Ishikawa (cell line): ENCODE measurements at regions not wholly inside any gene's neighbourhood (a gene's known extent, or its start where the extent isn't known, plus 50 kb on each side); places are given as distances from the start of the nearest gene placed in this dataset.

Source experiments
- CEBPB ChIP-seq: IDR thresholded peaks from 2 replicates; pipeline ENCODE4 v1.6.1; 2012
- CREB1 ChIP-seq: IDR thresholded peaks from 2 replicates; pipeline ENCODE4 v1.6.1; 2012; ENCODE audit warnings: low read depth
- EGR1 ChIP-seq: IDR thresholded peaks from 2 replicates; pipeline ENCODE4 v1.6.1; 2012
- EP300 ChIP-seq: IDR thresholded peaks from 2 replicates; pipeline ENCODE4 v1.6.1; 2012; ENCODE audit warnings: borderline replicate concordance
- FOXM1 ChIP-seq: IDR thresholded peaks from 2 replicates; pipeline ENCODE4 v1.6.1; 2012; ENCODE audit warnings: low read depth, borderline replicate concordance
- NFIC ChIP-seq: IDR thresholded peaks from 2 replicates; pipeline ENCODE4 v1.6.1; 2012
- RAD21 ChIP-seq: IDR thresholded peaks from 2 replicates; pipeline ENCODE4 v1.6.1; 2012; ENCODE audit warnings: low read depth
- TAF1 ChIP-seq: IDR thresholded peaks from 2 replicates; pipeline ENCODE4 v1.6.1; 2012; ENCODE audit warnings: low read depth, mild to moderate bottlenecking
- TCF12 ChIP-seq: IDR thresholded peaks from 2 replicates; pipeline ENCODE4 v1.6.1; 2012; ENCODE audit warnings: low read depth
- TEAD4 ChIP-seq: IDR thresholded peaks from 2 replicates; pipeline ENCODE4 v1.6.1; 2012
- YY1 ChIP-seq: IDR thresholded peaks from 2 replicates; pipeline ENCODE4 v1.6.1; 2012; ENCODE audit warnings: low read depth
- ZBTB7A ChIP-seq: IDR thresholded peaks from 2 replicates; pipeline ENCODE4 v1.6.1; 2012; ENCODE audit warnings: low read depth
- TF ChIP-seq, protein P1 (sequence below): IDR thresholded peaks from 2 replicates; pipeline ENCODE4 v1.6.1; 2012
- TF ChIP-seq, protein P2 (sequence below): IDR thresholded peaks from 2 replicates; pipeline ENCODE4 v1.6.1; 2012; ENCODE audit warnings: low read depth, mild to moderate bottlenecking
- TF ChIP-seq, protein P3 (sequence below): IDR thresholded peaks from 2 replicates; pipeline ENCODE4 v1.6.1; 2012

- TF ChIP-seq ZBTB7A, result no peak
- TF ChIP-seq, protein P1, sequence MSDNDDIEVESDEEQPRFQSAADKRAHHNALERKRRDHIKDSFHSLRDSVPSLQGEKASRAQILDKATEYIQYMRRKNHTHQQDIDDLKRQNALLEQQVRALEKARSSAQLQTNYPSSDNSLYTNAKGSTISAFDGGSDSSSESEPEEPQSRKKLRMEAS, result no peak
- TF ChIP-seq TEAD4, result no peak
- TF ChIP-seq, protein P2, sequence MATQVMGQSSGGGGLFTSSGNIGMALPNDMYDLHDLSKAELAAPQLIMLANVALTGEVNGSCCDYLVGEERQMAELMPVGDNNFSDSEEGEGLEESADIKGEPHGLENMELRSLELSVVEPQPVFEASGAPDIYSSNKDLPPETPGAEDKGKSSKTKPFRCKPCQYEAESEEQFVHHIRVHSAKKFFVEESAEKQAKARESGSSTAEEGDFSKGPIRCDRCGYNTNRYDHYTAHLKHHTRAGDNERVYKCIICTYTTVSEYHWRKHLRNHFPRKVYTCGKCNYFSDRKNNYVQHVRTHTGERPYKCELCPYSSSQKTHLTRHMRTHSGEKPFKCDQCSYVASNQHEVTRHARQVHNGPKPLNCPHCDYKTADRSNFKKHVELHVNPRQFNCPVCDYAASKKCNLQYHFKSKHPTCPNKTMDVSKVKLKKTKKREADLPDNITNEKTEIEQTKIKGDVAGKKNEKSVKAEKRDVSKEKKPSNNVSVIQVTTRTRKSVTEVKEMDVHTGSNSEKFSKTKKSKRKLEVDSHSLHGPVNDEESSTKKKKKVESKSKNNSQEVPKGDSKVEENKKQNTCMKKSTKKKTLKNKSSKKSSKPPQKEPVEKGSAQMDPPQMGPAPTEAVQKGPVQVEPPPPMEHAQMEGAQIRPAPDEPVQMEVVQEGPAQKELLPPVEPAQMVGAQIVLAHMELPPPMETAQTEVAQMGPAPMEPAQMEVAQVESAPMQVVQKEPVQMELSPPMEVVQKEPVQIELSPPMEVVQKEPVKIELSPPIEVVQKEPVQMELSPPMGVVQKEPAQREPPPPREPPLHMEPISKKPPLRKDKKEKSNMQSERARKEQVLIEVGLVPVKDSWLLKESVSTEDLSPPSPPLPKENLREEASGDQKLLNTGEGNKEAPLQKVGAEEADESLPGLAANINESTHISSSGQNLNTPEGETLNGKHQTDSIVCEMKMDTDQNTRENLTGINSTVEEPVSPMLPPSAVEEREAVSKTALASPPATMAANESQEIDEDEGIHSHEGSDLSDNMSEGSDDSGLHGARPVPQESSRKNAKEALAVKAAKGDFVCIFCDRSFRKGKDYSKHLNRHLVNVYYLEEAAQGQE, result no peak
- no peak for TF ChIP-seq CEBPB
- no peak for TF ChIP-seq NFIC
- TF ChIP-seq EGR1, result no peak
- TF ChIP-seq CREB1, result no peak
- TF ChIP-seq TCF12, result no peak
Measured at GRCh38 chr16:85530370-85530739, 82.8 kb upstream of the GSE1 start.

GRCh38 chr16:85531516-85531915, 81.6 kb upstream of the GSE1 start:
- TF ChIP-seq RAD21, result no peak
- TF ChIP-seq CREB1, result no peak
- no peak for TF ChIP-seq TEAD4
- TF ChIP-seq, protein P3, sequence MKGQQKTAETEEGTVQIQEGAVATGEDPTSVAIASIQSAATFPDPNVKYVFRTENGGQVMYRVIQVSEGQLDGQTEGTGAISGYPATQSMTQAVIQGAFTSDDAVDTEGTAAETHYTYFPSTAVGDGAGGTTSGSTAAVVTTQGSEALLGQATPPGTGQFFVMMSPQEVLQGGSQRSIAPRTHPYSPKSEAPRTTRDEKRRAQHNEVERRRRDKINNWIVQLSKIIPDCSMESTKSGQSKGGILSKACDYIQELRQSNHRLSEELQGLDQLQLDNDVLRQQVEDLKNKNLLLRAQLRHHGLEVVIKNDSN, result no peak
- TF ChIP-seq CEBPB, result no peak
- TF ChIP-seq, protein P2, result no peak
- TF ChIP-seq NFIC, result no peak
- TF ChIP-seq ZBTB7A, result no peak
- no peak for TF ChIP-seq EGR1
- no peak for TF ChIP-seq EP300
- TF ChIP-seq YY1, result no peak
- TF ChIP-seq TCF12, result no peak

- TF ChIP-seq ZBTB7A, result no peak
- no peak for TF ChIP-seq TAF1
- no peak for TF ChIP-seq YY1
- TF ChIP-seq, protein P3, result no peak
- TF ChIP-seq EP300, result no peak
- TF ChIP-seq TCF12, result no peak
- no peak for TF ChIP-seq TEAD4
- no peak for TF ChIP-seq CEBPB
- TF ChIP-seq RAD21, result no peak
- TF ChIP-seq CREB1, result no peak
- no peak for TF ChIP-seq FOXM1
- TF ChIP-seq, protein P1, result no peak
- TF ChIP-seq EGR1, result no peak
Measured at GRCh38 chr16:85532147-85532546, 81.0 kb upstream of the GSE1 start.

GRCh38 chr16:85534536-85535351, 78.4 kb upstream of the GSE1 start:
- no peak for TF ChIP-seq EP300
- no peak for TF ChIP-seq TAF1
- no peak for TF ChIP-seq TEAD4
- TF ChIP-seq, protein P2, result no peak
- no peak for TF ChIP-seq RAD21
- TF ChIP-seq NFIC, result no peak
- no peak for TF ChIP-seq CEBPB
- no peak for TF ChIP-seq FOXM1
- TF ChIP-seq, protein P1, result no peak
- TF ChIP-seq CREB1, result no peak
- TF ChIP-seq, protein P3, result no peak
- TF ChIP-seq TCF12, result no peak
- TF ChIP-seq YY1, result no peak
- TF ChIP-seq EGR1, result no peak
- no peak for TF ChIP-seq ZBTB7A
